ENCODE measurements at regions not wholly inside any gene's neighbourhood (a gene's known extent, or its start where the extent isn't known, plus 50 kb on each side); places are given as distances from the start of the nearest gene placed in this dataset.

DNA sequence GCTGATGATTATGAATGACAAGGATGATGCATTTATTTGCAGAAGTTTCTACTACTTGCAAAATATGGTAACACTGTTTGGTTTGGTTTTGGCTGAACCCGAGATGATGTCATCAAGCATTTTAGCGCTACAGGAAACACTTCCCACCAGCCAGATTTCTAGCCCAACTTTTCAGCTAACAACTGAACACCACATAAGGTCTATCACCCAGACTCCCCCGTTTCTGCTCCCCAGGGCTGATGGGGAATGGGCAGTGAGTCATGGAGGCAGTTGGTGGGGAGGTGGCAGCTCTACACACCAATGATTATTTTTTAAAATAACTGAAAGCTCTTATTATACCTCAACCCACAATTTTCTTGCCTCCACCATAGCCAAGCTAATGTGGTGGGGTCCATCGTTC is 302.9 kb downstream of the CEMIP2 start:
- TF ChIP-seq, protein P1, sequence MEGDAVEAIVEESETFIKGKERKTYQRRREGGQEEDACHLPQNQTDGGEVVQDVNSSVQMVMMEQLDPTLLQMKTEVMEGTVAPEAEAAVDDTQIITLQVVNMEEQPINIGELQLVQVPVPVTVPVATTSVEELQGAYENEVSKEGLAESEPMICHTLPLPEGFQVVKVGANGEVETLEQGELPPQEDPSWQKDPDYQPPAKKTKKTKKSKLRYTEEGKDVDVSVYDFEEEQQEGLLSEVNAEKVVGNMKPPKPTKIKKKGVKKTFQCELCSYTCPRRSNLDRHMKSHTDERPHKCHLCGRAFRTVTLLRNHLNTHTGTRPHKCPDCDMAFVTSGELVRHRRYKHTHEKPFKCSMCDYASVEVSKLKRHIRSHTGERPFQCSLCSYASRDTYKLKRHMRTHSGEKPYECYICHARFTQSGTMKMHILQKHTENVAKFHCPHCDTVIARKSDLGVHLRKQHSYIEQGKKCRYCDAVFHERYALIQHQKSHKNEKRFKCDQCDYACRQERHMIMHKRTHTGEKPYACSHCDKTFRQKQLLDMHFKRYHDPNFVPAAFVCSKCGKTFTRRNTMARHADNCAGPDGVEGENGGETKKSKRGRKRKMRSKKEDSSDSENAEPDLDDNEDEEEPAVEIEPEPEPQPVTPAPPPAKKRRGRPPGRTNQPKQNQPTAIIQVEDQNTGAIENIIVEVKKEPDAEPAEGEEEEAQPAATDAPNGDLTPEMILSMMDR (IDR thresholded peaks at IDR 0.05; ENCODE audit: low read depth, low read length) = no peak
- no peak for TF ChIP-seq POLR2A (IDR thresholded peaks at IDR 0.05; ENCODE audit: extremely low read depth, insufficient read length)

Data from NB4 (cell line).